ENCODE measurements at regions not wholly inside any gene's neighbourhood (a gene's known extent, or its start where the extent isn't known, plus 50 kb on each side); places are given as distances from the start of the nearest gene placed in this dataset.

DNA sequence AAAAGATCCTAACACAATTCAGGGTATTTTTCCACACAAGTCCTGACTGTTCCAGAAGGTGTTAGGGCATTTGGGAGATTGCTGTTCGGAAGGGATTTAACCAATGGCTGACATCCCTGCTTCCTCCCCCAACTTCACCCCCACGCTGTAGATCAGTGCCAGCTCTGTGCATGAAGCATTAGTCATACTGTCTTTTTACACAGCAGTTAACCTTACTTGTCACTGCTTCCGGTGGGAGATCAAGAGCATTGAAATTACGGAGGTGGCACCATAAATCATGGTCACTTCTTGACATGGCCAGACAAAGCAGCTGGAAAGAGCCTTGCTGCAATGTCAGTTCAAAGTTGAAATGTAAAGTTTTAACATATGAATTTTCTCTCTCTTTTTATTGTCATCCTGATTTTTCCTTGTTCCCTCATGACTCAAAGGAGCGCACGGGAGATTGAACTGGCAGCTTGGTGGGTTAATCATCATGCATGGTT is 70.2 kb downstream of the HRH4 start:
- no peak for DNase-seq (ENCODE audit: low read depth in 2 of 2)

DNA sequence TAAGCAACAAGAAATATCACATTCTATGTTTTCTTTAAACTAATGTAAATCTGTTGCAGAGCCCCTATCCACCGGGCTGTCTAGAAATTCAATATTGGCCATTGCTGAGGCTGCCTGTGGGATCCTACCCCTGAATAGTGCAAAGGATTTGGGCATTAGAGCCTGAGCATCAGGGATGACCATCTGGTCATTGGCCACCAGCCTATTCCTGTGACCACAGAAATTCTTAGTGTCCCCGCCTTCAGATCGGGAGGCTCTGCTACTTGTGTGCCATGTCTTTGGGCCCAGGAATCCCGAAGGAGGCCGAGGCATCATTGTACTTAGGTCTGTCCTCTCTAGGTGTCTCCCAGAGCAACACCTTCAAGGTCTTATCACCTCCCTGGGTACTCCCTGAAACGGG is 73.8 kb downstream of the HRH4 start:
- no peak for DNase-seq (ENCODE audit: low read depth in 2 of 2)

DNA sequence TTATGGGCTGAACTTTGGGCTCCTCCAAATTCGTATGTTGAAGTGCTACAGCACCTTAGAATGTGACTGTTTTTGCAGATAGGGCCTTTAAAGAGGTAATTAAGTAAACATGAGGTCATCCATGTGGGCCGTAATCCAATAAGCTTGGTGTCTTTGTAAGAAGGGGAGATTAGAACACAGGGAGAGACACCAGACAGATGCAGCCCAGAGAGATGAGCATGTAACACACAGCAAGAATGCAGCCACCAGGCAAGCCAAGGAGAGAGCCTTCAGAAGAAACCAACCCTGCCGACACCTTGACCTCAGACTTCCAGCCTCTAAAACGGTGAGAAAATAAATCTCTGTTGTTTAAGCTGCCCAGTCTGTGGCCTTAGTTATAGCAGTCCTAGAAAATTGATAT is 74.3 kb downstream of the HRH4 start:
- DNase-seq (ENCODE audit: low read depth in 2 of 2): no peak

DNA sequence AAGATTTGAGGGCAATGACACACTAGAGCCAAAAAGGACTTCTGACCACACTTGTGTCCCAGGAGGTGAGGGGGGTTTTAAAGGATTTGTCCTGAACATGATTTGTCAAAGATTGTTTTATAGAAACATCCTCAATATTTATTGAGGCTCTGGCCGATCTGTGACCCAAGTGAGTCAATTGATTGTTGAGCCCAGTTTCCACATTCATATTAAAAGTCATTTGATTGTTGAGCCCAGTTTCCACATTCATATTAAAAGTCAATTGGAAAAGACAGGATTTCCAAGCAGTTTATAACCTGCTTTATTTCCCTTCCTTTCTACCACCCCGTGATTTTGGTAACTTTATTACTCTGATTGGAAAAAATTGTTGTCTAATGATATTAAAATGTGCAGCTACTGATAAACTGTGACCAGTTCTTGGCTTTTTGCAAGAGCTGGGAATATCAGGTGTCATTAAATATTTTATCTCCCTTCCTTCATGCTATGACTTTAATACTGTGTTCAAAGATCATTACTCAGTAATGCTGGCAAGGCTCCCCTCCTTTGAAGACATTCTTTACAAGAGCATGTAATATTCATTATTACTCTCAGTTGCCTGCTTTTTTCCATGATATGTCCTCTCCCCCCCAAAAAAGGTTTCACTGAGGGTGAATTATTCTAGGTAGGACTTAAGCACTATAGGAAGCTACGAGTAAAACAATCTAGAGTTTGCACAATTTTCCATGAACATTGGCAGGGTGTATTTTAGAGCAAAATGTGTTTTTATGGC is 75.3 kb downstream of the HRH4 start:
- DNase-seq (ENCODE audit: low read depth in 2 of 2): no peak

DNA sequence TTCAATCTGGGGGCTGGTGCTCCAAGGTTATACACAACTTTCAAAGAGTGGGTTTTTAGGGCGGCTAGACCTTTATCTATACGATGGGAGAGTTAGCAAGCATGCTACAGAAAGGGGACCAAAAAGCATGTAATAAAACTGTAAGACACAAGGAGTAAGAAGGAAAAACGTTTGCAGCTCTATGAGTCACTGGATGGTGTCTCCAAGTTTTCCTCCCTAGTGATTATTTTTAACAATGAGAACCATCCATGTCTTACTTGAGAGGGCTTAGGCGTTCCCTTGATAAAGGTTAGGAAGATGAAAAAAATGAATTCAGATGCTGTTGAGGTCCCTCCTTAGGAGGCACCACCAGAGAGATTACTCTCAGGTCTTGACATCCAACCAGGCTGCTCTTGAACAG is 75.9 kb downstream of the HRH4 start:
- no peak for DNase-seq (ENCODE audit: low read depth in 2 of 2)

DNA sequence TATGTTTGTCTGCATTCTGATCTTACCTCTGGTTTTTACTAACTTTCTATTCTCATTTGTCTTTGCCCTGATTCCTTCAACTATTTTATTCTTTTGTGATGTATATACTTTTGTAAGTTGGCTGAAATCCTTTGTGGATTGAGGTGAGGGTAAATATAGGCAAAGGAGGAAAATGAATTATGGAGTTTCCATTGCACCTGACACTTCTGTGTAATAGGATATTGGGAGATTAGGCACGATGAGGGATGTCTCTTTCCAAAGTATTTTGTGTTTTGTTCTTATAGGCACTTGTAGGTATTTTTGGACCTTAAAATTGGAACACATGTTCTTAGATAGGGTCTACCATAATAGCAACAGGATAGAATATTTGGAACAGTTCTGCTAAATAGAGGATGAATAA is 76.4 kb downstream of the HRH4 start:
- DNase-seq (ENCODE audit: low read depth in 2 of 2): no peak

DNA sequence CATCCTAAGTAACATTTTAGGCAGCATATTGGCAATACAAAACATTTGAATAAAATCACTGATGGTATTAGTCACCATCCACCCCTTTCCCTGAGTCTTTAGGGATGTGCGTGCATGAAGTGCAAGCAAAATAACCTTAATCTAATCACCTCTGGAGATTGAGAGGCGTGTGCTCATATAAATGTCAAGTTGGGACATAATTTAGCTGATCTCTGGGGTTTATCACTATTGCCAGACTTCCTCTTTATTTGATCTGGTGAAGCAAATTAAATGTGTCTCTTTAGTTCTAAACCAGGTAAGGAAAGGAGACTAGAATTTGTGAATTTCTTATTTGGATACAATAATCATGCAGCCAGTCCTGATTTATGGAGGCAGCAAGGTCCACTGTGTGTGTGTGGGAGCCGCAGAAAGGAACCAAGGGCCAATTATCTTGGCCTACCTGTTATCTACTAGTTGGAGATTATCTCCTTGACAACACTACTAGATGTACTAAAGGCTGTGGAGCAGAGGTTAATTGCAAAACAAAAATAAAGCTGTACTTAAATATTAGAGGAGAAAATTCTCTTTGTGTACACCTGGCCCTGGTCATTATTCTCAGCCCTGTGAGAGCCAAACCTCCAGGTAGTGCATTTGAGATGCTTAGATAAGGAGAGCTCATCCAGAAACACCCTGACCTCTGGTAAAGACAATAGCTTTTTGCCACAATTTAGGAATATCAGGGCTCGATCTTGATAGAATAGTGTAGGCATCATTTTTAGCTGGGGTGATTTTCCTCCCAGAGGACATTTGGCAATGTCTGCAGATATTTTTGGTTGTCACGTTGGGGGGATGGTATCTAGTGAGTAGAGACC is 78.2 kb downstream of the HRH4 start:
- no peak for DNase-seq (ENCODE audit: low read depth in 2 of 2)

DNA sequence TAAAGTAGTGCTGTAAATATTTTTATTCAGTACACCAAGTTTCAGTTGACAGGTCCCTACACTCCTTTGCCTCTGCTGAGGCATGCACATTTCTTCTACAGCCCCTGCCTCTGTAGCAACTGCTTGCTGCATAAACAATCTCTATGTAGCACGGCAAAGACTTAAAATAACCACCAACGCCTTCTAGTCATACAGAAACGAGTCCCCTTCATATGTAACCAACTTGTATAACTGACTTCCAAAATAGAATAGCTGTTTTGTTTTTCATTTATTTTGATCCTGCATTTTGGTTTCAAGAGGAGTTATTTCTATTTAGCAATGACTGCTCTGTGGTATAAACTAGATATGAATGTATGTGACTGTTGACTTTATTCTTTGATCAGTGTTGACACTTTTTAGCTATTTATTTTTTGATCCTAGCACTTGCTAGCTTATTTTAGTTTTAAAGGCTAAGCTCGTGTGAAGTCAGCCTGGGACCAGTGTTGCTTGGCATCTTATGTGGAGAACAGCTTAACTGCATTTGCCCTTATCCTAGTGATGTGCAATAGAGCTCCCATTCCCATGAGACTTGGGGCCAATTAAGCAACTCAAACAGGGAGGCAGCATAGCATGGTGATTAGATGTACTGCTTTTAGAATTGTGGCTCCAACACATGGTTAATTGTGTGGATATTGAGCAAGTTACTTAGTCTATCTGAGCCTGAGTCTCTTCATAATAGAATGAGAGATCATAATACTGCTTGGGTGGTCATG is 79.6 kb downstream of the HRH4 start:
- no peak for DNase-seq (ENCODE audit: low read depth in 2 of 2)

DNA sequence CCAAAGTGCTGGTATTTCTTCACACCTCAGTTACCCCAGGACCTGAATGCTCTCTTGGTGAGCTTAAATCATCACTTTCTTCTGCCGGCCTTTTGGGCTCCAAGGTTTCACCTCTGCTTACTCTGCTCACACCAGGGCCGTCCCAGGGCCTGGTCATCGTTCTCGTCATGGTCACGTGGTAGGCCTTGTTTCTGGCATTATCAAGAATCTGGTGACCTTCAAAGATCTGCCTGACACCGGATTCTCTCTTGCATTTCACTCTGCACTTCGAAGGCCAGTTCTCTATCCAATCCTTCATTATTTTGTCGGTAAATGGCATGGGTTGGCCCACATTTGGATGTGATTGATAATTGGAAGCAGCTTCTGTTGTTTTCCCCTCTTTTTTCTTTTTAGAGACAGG is 80.5 kb downstream of the HRH4 start:
- DNase-seq (ENCODE audit: low read depth in 2 of 2): no peak

DNA sequence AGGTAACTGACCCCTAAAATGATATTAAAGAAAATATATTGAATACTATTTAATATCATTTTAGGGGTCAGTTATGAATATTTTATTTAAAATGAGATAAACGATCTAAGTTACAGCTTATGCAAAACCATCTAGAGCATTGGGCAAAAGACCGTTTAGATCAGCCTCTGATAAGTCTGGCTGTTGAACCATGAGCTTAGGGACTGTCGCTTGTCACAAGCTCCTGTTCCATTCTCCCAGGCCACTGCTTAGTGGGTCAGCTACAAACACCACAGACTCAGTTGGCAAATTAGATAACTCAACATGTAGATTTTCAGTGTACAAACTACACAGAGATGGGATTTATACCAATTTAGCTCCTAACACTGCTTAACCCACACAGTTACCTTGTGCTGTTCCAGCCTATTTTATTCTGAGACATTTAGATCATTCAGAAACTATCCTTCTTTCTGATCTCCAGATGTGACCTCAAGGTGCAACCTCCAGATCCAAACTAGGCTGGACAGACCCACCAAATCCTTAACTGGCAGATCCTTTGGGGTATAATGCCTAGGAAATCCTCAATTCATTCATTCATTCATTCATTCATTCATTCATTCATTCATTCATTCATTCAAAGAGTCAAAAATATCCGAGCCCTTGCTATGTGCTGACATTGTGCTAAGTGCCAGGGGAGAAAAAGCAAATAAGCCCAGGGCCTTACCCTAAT is 82.8 kb downstream of the HRH4 start:
- DNase-seq (ENCODE audit: low read depth in 2 of 2): no peak

DNA sequence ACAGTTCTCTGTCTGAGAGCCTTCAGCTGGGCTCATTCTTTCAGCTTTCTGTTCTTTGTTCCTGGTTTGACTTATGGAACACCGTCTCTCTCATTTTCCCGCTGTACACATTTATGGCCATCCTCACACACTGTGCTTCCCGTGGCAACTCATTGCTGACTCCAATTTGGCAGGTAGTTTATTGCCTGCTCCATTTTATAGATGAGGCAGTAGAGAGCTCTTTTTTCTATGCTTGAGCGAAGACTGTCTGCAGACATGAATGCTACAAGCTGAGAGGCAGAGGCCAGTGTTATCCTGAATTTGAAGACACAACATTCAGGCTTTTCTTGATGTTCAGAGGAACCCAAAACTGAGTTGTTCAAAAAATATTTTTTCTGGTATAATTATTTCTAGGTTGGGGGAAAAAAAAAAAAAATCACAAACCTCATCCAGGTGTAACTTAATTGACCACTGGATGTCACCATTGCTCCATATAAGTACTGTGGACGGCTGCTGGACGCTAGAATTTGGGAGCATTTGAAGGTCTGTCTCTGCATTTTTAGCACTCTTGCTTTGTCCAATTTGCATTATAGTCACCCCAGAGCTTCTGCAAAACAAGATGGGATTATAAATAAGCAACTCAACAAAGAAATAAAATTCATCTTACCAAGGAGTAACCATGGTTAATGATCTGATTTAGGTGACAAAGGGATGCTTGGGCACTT is 83.5 kb downstream of the HRH4 start:
- DNase-seq (ENCODE audit: low read depth in 2 of 2): no peak

DNA sequence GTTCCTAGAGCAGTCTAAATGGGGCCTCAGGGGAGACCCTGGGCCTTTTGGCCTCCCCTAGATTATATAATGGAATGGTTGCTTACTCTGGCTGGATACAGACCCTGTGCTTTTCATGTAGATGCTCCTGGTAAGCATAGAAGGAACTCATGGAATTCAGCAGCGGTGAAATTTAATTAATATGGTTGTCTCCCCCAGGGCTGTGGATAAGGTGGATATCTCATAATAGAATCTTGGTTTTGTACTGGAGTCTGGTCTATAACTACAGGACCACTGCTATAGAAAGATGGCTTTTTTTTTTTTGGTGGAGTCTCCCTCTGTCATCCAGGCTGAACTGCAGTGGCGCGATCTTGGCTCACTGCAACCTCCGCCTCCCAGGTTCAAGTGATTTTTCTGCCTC is 84.5 kb downstream of the HRH4 start:
- no peak for DNase-seq (ENCODE audit: low read depth in 2 of 2)

DNA sequence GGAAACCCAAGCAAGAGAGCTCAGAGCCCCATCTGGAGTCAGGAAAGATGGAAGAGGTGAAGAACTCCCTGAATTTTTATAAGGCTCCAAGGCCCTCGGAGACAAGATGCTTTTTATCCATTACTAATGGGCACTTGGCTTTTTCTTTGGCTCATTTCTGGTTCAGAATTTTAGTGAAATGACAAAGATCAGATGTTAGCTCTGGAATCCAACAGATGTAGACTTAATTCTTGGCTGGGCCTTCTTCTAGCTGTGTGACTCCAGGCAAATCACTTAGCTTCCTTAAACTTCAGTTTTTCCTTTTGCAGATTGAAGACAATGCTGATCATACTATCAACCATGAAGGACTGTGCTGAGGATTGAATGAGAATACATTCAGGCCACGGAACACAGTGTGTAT is 85.2 kb downstream of the HRH4 start:
- no peak for DNase-seq (ENCODE audit: low read depth in 2 of 2)

DNA sequence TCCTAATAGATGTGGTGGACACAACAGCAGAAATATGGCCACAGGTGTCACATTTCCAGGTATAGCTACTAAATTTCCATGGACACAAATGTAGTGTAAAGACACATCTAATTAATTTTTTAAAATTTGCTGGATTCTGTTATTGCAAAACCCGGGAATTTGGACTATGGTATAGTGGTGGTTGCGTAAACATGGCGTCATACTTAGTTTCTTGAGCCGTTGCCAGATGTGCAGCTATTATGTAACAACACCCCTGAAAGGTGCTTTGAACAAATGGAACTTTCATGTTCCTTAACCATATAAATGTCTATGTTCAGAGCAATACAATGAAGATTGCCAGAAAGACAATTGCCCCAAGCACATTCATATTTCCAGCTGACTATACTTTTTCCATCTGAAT is 85.9 kb downstream of the HRH4 start:
- no peak for DNase-seq (ENCODE audit: low read depth in 2 of 2)

DNA sequence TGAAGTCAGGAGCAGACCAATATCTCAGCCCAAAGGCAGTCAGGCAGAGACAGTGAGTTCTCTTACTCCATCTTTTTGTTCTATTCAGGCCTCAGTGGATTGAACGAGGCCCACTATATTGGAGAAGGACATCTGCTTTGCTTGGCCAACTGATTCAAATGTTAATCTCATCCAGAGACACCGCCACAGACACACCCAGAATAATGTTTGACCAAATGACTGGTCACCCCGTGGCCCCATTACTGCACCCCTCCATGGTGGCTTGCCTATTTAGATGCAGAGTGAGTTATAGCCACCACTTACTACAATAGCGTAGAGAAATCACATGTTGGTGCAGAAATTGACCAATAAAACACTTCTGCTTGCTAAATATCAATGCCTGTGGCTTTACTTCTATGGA is 88.1 kb downstream of the HRH4 start:
- no peak for DNase-seq (ENCODE audit: low read depth in 2 of 2)

DNA sequence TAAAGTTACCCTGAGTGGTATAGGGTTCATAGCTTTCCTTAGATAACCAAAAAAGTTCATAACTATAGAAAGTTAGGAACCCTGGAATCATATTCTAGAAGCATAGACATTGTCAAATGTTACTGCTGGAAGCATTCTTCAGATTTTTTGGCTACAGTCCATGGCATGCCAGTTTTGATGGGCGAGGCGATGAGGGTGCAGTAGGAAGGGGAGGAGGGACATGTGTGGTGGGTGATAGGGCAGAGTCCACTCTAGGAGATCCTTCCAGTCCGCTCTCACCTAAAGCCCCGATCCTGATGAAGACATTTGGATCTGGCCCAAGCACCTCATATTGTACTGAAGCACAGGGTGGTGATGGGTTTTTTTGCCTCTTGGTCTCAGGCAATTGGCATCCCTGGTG is 91.8 kb downstream of the HRH4 start:
- DNase-seq (ENCODE audit: low read depth in 2 of 2): no peak

DNA sequence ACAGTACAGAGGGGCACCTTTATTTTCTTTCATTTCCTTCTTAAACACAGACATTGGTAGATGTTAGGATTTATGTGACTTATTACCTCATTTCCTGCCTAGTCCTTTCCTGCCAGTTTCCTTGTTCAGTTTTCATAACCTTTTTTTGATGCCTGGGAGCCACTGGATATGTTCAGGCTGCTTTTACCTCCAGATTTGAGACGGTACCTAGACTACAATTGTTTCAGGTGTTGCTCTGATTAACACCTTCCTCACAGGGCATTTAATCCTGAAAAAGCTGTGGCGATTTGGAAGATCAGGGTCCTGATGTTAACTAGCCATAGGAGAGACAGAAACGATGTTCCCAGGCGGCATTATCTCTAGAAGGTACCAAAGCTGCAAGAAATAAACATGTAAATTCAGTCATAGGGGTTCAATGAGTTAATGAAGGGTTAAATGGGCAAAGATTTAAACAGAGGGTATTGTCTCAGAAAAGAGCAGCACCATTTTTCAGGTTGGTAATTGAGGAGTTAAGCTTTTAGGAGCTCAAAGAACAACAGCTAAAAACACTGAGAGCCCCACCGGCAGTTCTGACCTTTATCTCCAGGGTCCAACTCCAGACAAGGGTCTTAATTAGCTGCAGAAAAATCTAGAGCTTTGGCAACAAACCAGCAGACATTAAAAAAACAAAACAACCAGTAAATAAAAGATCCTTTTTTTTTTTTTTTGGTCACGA is 93.3 kb downstream of the HRH4 start:
- DNase-seq (ENCODE audit: low read depth in 2 of 2): no peak

DNA sequence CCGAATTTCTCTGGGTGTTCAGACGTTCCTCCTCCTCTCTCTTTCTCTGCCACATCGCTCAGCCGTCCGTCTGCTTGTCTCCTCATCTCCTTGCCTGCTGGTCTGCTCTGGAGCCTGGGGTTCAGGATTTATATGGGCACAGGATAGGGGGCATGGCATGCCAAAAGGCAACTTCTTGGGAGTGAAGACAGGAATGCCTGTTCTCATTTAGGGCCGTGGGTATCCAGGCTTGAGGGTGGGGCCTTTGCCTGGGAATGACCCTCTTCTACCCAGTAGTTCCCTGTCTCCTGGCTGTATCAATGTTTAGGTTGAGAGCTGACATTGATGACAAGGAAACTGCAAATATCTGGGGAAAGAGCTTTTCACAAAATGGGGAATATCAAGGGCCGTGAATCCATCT is 98.0 kb downstream of the HRH4 start:
- DNase-seq (ENCODE audit: low read depth in 2 of 2): no peak

DNA sequence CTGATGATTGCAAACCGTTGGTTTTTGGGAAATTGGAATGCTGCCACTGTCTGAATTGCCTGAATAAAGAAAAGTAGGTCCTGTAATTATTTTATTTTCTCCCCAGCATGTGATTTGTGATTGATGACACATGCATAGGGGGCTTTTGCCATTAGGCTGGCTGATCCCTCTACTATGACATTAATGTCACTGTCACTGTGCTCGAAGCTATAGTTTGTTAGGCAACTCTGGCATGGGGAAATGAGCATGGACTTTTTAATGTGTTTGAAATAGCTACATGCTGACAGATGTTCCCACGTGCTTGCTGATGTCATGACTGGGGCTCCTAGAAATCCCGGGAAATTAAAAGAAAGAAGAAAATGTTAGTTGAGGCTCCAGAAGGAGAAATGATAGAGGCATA is 99.1 kb downstream of the HRH4 start:
- DNase-seq (ENCODE audit: low read depth in 2 of 2): no peak

DNA sequence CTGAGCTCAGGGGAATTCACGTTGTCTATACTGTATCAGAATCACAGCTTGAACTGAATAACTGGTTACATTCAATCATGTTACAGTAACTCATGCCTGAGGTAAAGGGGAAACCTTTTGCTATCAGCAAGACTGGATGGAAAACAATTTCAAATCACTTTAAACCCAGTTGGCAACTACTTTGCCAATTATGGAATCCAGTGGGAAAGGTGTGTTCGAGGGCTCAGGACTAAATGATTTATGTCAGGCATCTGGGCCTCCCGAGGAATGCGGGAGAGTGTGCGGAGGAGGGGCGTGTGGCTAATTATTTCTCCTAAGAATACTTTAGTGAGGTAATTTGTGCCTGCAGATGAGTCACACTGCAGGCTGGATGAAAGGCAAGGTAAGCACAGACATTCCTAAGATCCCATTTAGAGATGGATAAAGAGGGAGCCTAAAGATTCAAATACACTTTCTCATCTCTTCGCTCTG is 100.1 kb downstream of the HRH4 start:
- DNase-seq (ENCODE audit: low read depth in 2 of 2): no peak
